GM18517 (cell line): ENCODE measurements at regions not wholly inside any gene's neighbourhood (a gene's known extent, or its start where the extent isn't known, plus 50 kb on each side); places are given as distances from the start of the nearest gene placed in this dataset.

Experiments used
- ATAC-seq: cut with Tn5 transposase; IDR thresholded peaks from one replicate; pipeline ENCODE4 v1.9.1; 2021; ENCODE audit warnings: mild to moderate bottlenecking, moderate library complexity; ENCODE audit not compliant: unreplicated experiment

GRCh38 chr2:180662941-180663471 is 317.4 kb upstream of the UBE2E3 start:
- no peak for ATAC-seq

- no peak for ATAC-seq
These were observed 317.9 kb upstream of the UBE2E3 start for GRCh38 chr2:180662521-180662920.

- ATAC-seq = no peak
These were observed 318.7 kb upstream of the UBE2E3 start for GRCh38 chr2:180661686-180662030.

GRCh38 chr2:180660881-180661685 is 319.3 kb upstream of the UBE2E3 start:
- ATAC-seq = no peak

GRCh38 chr2:180660207-180660606 is 320.2 kb upstream of the UBE2E3 start:
- no peak for ATAC-seq

- ATAC-seq = no peak
These were observed 323.4 kb upstream of the UBE2E3 start for GRCh38 chr2:180657054-180657453.

- no peak for ATAC-seq
These were observed 324.0 kb upstream of the UBE2E3 start for GRCh38 chr2:180656455-180656847.

GRCh38 chr2:180655842-180656454 is 324.5 kb upstream of the UBE2E3 start:
- ATAC-seq = no peak

- ATAC-seq = no peak
These were observed 325.0 kb upstream of the UBE2E3 start for GRCh38 chr2:180655393-180655792.

GRCh38 chr2:180653481-180653880 is 326.9 kb upstream of the UBE2E3 start:
- no peak for ATAC-seq

- ATAC-seq = no peak
These were observed 327.6 kb upstream of the UBE2E3 start for GRCh38 chr2:180652794-180653193.

- ATAC-seq = no peak
These were observed 328.8 kb upstream of the UBE2E3 start for GRCh38 chr2:180651596-180651995.

- no peak for ATAC-seq
These were observed 332.8 kb upstream of the UBE2E3 start for GRCh38 chr2:180647621-180648020.

- no peak for ATAC-seq
These were observed 333.2 kb upstream of the UBE2E3 start for GRCh38 chr2:180647221-180647620.

- no peak for ATAC-seq
These were observed 333.6 kb upstream of the UBE2E3 start for GRCh38 chr2:180646756-180647155.

- ATAC-seq = no peak
These were observed 335.7 kb upstream of the UBE2E3 start for GRCh38 chr2:180644709-180645108.

GRCh38 chr2:180630756-180631155 is 349.6 kb upstream of the UBE2E3 start:
- ATAC-seq = no peak

- ATAC-seq = no peak
These were observed 355.2 kb upstream of the UBE2E3 start for GRCh38 chr2:180625006-180625844.

- ATAC-seq = no peak
These were observed 358.2 kb upstream of the UBE2E3 start for GRCh38 chr2:180621941-180622918.

GRCh38 chr2:180621366-180621765 is 359.0 kb upstream of the UBE2E3 start:
- no peak for ATAC-seq
